ENCODE measurements at regions not wholly inside any gene's neighbourhood (a gene's known extent, or its start where the extent isn't known, plus 50 kb on each side); places are given as distances from the start of the nearest gene placed in this dataset.

GRCh38 chr2:104583811-104584210, 270.1 kb upstream of the POU3F3 start:
- Mint-ChIP-seq H3K36me3 (ENCODE audit: low read depth) (no peaks in the 10 kb centered on the region), H3K9me3 (no peaks in the 10 kb centered on the region), H3K4me3 (no peak overlapping the region), H3K27ac (no peak overlapping the region), H3K27me3 (no peaks in the 10 kb centered on the region), H3K4me1 (no peaks in the 10 kb centered on the region)
- ChIA-PET CTCF (no interaction called here), POLR2A (no interaction called here)
- DNase-seq (no peak), ATAC-seq (ENCODE audit: low read depth) (no peak)
- intact Hi-C loops (cut with micrococcal nuclease) = no loop called here
- TF ChIP-seq, protein P1, sequence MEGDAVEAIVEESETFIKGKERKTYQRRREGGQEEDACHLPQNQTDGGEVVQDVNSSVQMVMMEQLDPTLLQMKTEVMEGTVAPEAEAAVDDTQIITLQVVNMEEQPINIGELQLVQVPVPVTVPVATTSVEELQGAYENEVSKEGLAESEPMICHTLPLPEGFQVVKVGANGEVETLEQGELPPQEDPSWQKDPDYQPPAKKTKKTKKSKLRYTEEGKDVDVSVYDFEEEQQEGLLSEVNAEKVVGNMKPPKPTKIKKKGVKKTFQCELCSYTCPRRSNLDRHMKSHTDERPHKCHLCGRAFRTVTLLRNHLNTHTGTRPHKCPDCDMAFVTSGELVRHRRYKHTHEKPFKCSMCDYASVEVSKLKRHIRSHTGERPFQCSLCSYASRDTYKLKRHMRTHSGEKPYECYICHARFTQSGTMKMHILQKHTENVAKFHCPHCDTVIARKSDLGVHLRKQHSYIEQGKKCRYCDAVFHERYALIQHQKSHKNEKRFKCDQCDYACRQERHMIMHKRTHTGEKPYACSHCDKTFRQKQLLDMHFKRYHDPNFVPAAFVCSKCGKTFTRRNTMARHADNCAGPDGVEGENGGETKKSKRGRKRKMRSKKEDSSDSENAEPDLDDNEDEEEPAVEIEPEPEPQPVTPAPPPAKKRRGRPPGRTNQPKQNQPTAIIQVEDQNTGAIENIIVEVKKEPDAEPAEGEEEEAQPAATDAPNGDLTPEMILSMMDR (IDR thresholded peaks at IDR 0.05) = no peak

DNA sequence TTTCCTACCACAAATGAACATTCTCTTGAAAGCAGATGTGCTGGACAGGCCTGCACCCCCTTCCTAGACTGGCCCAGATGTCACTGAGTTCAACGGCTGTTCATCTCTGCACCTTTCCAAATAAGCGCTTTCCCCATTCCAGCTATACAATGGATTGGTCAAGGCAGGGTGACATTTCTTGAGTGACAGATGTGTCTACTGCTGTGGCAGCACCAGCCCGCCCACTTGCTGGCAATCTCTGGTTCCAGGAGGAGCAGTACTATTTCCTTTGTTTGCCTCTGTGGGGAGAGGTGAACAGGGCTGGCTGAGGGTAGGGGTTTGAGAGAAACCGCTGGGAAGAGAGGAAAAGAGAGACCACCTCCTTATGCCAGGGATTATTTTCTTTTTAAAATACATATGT, 269.5 kb upstream of the POU3F3 start:
- Mint-ChIP-seq H3K36me3 (ENCODE audit: low read depth) (no peaks in the 10 kb centered on the region), H3K27ac (no peak overlapping the region), H3K4me1 (no peaks in the 10 kb centered on the region), H3K4me3 (no peak overlapping the region), H3K9me3 (no peaks in the 10 kb centered on the region), H3K27me3 (no peaks in the 10 kb centered on the region)
- TF ChIP-seq, protein P1 (IDR thresholded peaks at IDR 0.05) = no peak
- intact Hi-C loops (cut with micrococcal nuclease) = no loop called here
- DNase-seq = no peak
- no peak for ATAC-seq (ENCODE audit: low read depth)
- POLR2A ChIA-PET = no interaction called here
- CTCF ChIA-PET = no interaction called here

DNA sequence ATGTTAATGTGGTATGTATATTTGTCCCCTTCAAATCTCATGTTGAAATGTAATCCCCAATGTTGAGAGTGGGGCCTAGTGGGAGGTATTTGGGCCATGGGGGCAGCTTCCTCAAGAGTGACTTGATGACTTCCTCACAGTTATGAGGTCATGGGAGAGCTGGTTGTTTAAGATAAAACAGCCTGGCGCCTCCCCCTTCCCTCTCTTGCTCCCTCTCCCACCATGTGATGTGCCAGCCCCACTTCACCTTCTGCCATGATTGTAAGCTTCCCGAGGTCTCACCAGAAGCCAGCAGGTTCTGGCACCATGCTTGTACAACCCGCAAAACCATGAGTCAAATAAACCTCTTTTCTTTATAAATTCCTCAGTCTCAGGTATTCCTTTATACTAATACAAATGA, 258.3 kb upstream of the POU3F3 start:
- TF ChIP-seq, protein P1 (IDR thresholded peaks at IDR 0.05) = no peak
- ChIA-PET POLR2A (no interaction called here), CTCF (no interaction called here)
- H3K27ac Mint-ChIP-seq = no peak overlapping the region
- peaks cover 6% of the 10 kb centered on the region for H3K9me3 Mint-ChIP-seq
- DNase-seq = no peak
- H3K4me1 Mint-ChIP-seq = no peaks in the 10 kb centered on the region
- no peaks in the 10 kb centered on the region for H3K27me3 Mint-ChIP-seq
- no peaks in the 10 kb centered on the region for H3K36me3 Mint-ChIP-seq (ENCODE audit: low read depth)
- intact Hi-C loops (cut with micrococcal nuclease) = no loop called here
- ATAC-seq (ENCODE audit: low read depth) = no peak
- H3K4me3 Mint-ChIP-seq = no peak overlapping the region

DNA sequence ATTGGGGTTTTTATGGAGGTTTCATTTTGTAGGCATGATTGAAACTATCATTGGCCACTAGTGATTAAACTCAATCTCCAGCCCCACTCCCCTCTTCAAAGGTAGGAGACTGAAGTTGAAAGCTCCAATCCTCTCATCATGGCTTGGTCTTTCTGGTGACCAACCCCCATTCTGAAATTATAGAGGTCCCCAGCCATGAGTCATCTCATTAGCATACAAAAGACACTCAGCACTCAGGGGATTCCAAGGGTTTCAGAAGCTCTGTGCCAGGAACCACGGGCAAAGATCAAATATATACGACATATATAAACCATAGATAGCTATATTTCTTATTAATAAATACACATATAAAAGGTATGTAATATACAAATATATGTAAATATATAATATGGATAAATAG, 256.0 kb upstream of the POU3F3 start:
- DNase-seq (no peak), ATAC-seq (ENCODE audit: low read depth) (no peak)
- Mint-ChIP-seq H3K36me3 (ENCODE audit: low read depth) (no peaks in the 10 kb centered on the region), H3K9me3 (peaks cover 2% of the 10 kb centered on the region), H3K4me3 (no peak overlapping the region), H3K27ac (no peak overlapping the region), H3K27me3 (no peaks in the 10 kb centered on the region), H3K4me1 (no peaks in the 10 kb centered on the region)
- ChIA-PET POLR2A (no interaction called here), CTCF (no interaction called here)
- TF ChIP-seq, protein P1 (IDR thresholded peaks at IDR 0.05) = no peak
- intact Hi-C loops (cut with micrococcal nuclease) = no loop called here

DNA sequence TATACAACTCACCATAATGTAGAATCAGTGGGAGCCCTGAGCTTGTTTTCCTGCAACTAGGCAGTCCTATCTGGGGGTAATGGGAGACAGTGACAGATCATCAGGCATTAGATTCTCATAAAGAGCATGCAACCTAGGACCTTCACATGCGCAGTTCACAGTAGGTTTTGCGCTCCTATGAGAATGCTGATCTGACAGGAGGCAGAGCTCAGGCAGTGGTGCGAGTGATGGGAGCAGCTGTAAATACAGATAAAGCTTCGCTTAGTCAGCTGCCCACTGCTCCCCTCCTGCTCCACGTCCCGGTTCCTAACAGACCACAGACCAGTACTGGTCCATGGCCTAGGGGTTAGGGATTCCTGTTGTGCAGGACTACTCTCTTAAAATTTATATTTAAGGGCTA, 255.3 kb upstream of the POU3F3 start:
- TF ChIP-seq, protein P1 (IDR thresholded peaks at IDR 0.05) = no peak

More for the DNA sequence above, 255.3 kb upstream of the POU3F3 start:
- no peaks in the 10 kb centered on the region for H3K36me3 Mint-ChIP-seq (ENCODE audit: low read depth)
- ATAC-seq (ENCODE audit: low read depth) = no peak
- no peaks in the 10 kb centered on the region for H3K4me1 Mint-ChIP-seq
- intact Hi-C loops (cut with micrococcal nuclease) = no loop called here
- no peaks in the 10 kb centered on the region for H3K27me3 Mint-ChIP-seq
- no peak for DNase-seq
- peaks cover 2% of the 10 kb centered on the region for H3K9me3 Mint-ChIP-seq
- H3K27ac Mint-ChIP-seq = no peak overlapping the region
- POLR2A ChIA-PET = no interaction called here
- no peak overlapping the region for H3K4me3 Mint-ChIP-seq
- CTCF ChIA-PET = no interaction called here
